ENCODE measurements at regions not wholly inside any gene's neighbourhood (a gene's known extent, or its start where the extent isn't known, plus 50 kb on each side); places are given as distances from the start of the nearest gene placed in this dataset.

DNA sequence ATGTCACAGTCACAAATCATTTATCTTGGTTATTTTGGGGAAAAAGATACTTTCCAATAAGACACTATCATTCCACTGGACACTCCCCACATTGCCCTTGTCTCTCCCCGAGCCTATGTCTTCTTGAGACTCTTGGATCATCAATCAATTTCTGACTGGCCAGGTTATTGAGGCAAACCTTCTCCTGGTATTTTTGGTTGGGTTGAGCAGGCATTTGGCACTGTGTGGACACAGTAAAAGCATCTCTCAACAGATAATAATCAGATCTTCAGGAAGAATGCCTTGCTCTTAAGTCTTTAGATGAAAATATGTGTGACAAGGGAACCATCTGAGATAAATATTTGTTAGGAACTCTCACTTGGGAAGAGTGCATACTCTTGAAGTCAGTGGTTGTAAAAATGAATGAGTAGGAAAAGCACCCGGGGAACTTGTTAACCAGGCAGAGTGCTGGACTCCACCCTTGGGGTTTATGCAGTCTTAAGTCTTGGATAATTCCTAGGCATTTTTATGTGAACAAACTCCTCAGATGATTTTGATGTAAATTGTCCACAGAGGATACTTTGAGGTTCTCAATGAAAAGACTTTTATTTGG lies 223.8 kb upstream of the CLINT1 start:
- no peaks in the 10 kb centered on the region for H3K9me3 ChIP-seq (replicated peaks; ENCODE audit: control insufficient read depth, insufficient read depth, low read length)
- H3K4me1 ChIP-seq (ENCODE audit: control insufficient read depth, insufficient read depth, low read length): no peaks in the 10 kb centered on the region
- no peak overlapping the region for H3K4me2 ChIP-seq (ENCODE audit: control insufficient read depth, insufficient read depth)
- H3K27me3 ChIP-seq (replicated peaks in 1 of 2; ENCODE audit: control insufficient read depth in 2 of 2, insufficient read depth in 2 of 2, low read length in 1 of 2): peaks cover 0 to 2% of the 10 kb centered on the region in 2 experiments; a peak in 2 of 4 replicates
- H2AFZ ChIP-seq (ENCODE audit: control insufficient read depth, low read depth, low read length): no peak overlapping the region
- ChIA-PET POLR2A (no interaction called here), SMC1A (ENCODE audit: uncharacterized antibody, unreplicated experiment) (interaction anchor here (1.3 to 1.7 kb wide), 2 partner anchors 7 to 9 kb away, joined by 3 to 4 read pairs; no protein-coding TSS in a partner anchor), CTCF (interaction anchor here (2.0 kb wide), 1 partner anchor 8 kb away, joined by 24 read pairs; no protein-coding TSS in a partner anchor), RAD21 (ENCODE audit: unreplicated experiment) (interaction anchor here (2.3 kb wide), 1 partner anchor 7 kb away, joined by 11 read pairs; no protein-coding TSS in a partner anchor)
- ATAC-seq (no peak), DNase-seq (ENCODE audit: low read depth, low spot score) (no peak), FAIRE-seq (no peak)
- intact Hi-C loops (cut with micrococcal nuclease; ENCODE audit: unreplicated experiment) (no loop called here), in situ Hi-C loops (cut with MboI) (no loop called here)
- no peaks in the 10 kb centered on the region for H4K20me1 ChIP-seq (ENCODE audit: control insufficient read depth, insufficient read depth)
- no peaks in the 10 kb centered on the region for H3K36me3 ChIP-seq (ENCODE audit: control insufficient read depth in 2 of 2, insufficient read depth in 2 of 2, low read length in 1 of 2)
- H3K27ac ChIP-seq (ENCODE audit: control insufficient read depth, insufficient read depth): no peak overlapping the region
- BruUV-seq (replicated peaks): no TSS peak
- TF ChIP-seq ZBTB40 (IDR thresholded peaks at IDR 0.05; ENCODE audit: borderline replicate concordance): no peak
- TF ChIP-seq NRF1 (conservative IDR thresholded peaks at IDR 0.05; ENCODE audit: low read depth, low read length): no peak
- TF ChIP-seq ZNF622 (IDR thresholded peaks at IDR 0.05): no peak
- WGBS (ENCODE audit: insufficient coverage, insufficient replicate concordance, low lambda C conversion rate, missing lambda C conversion rate): 12% methylated on average over 2 of the region's 2 CpGs
- H3K9ac ChIP-seq (ENCODE audit: control insufficient read depth, insufficient read depth, low read length): no peak overlapping the region
- no peak overlapping the region for H3K4me3 ChIP-seq
- H3K79me2 ChIP-seq (ENCODE audit: control insufficient read depth, insufficient read depth, low read length): no peaks in the 10 kb centered on the region
